AG04450 (cell line): ENCODE measurements at regions not wholly inside any gene's neighbourhood (a gene's known extent, or its start where the extent isn't known, plus 50 kb on each side); places are given as distances from the start of the nearest gene placed in this dataset.

ENCODE experiments used
- CTCF ChIA-PET: fragments of 300-600, 350-600 bp; formaldehyde crosslinking; extraction: SDS; loops from one replicate; lab custom pipeline; 2022; ENCODE audit warnings: antibody characterized with exemption, inconsistent platforms; lab: Charles Lee
- POLR2A ChIA-PET: fragments of 350-600 bp; formaldehyde crosslinking; extraction: SDS; loops from one replicate; lab custom pipeline; 2021; ENCODE audit warnings: antibody characterized with exemption, inconsistent platforms; lab: Yijun Ruan, JAX
- DNase-seq: peaks from one replicate; pipeline ENCODE4 v3.0.0-alpha.2; 2011; ENCODE audit warnings: low read depth, low spot score
- H3K27ac ChIP-seq: one replicate; pipeline ENCODE4 v1.5.1; 2012; ENCODE audit warnings: low read depth, low read length, control low read depth
- H3K27me3 ChIP-seq: one replicate; pipeline ENCODE4 v1.6.0; 2012; ENCODE audit warnings: low read length; ENCODE audit not compliant: control insufficient read depth, insufficient read depth
- H3K4me3 ChIP-seq: 2 replicates; pipeline ENCODE4 v1.5.1; 2011; ENCODE audit warnings: mild to moderate bottlenecking, low read depth, low read length, control low read depth
- H3K9me3 ChIP-seq: 2 replicates; pipeline ENCODE4 v1.5.1; 2012; ENCODE audit warnings: low read length; ENCODE audit not compliant: control insufficient read depth, insufficient read depth
- TF ChIP-seq, protein P1 (sequence below): IDR thresholded peaks from 2 replicates; pipeline ENCODE4 v1.5.1; 2011; ENCODE audit warnings: low read depth, low read length, control low read depth, inconsistent platforms

DNA sequence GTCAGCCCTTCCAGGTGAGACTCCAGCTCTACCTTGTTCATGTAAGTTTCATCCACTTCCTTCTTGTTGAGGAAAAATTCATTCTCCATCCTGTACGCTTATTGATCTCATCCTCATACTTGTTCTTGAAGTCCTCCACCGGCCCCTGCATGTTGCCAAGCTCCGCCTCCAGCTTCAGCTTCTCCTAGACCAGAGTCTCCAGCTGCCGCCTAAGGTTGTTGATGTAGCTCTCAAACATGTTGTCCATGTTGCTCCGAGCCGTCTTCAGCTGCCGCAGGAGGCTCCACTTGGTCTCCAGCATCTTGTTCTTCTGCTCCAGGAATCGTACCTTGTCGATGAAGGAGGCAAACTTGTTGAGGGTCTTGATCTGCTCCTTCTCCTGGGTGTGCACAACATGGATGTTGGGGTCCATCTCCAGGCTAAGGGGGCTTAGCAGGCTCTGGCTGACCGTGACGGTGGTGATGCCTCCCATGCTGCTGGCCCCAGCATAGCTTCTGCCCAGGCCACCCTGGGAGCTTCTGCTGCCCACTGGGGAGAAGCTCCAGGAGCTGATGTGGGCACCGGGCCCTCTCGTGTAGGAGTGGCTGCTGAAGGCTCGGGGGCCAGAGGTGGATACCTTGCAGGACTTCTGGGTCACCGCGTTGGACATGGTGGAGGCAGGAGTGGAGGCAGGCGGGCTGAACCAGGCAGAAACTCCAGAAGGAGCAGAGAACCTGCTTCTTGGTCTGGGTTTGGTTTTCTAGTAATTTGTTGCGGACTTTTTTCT is 422.6 kb upstream of the ARPP21 start:
- no peak overlapping the region for H3K4me3 ChIP-seq
- CTCF ChIA-PET = no interaction called here

DNA sequence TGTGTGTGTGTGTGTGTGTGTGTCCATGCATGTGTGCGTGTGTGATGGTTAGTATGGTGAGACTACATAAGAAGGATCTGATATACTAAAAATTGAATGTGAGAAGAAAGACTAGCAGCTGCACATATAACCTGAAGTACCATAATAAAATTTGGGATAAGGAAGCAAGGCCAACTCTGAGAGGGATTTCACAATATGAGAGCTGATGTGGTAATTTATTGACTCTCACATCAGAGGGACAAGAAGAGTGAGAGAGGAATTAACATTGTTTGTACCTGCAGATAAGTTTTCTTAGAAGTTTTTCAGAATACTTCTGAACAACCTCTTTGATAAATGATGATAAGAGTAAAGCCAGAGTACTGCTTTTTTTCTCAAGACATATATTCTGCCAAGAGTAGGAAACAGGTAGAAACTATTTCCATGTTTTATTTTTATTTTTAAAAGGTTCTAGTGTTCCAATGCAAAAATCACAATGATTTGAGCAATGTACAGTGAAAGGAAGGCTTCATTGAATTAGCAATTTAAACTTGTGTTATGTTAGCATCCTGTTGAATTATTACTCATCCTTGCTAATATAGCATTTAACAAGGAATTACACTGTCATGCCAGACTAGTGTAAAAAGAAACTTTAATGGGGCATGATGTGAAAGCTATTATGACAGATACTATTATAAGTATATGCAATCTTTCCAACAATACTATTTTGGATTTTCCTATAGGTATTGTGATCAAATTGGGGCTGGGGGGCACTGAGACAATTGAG is 415.5 kb upstream of the ARPP21 start:
- peaks cover 3% of the 10 kb centered on the region; the same call in 1 of the 2 replicates for H3K9me3 ChIP-seq
- POLR2A ChIA-PET = no interaction called here
- no peak overlapping the region for H3K4me3 ChIP-seq
- H3K27ac ChIP-seq = no peak overlapping the region
- TF ChIP-seq, protein P1, sequence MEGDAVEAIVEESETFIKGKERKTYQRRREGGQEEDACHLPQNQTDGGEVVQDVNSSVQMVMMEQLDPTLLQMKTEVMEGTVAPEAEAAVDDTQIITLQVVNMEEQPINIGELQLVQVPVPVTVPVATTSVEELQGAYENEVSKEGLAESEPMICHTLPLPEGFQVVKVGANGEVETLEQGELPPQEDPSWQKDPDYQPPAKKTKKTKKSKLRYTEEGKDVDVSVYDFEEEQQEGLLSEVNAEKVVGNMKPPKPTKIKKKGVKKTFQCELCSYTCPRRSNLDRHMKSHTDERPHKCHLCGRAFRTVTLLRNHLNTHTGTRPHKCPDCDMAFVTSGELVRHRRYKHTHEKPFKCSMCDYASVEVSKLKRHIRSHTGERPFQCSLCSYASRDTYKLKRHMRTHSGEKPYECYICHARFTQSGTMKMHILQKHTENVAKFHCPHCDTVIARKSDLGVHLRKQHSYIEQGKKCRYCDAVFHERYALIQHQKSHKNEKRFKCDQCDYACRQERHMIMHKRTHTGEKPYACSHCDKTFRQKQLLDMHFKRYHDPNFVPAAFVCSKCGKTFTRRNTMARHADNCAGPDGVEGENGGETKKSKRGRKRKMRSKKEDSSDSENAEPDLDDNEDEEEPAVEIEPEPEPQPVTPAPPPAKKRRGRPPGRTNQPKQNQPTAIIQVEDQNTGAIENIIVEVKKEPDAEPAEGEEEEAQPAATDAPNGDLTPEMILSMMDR = no peak
- H3K27me3 ChIP-seq = no peaks in the 10 kb centered on the region
- DNase-seq = no peak
- CTCF ChIA-PET = no interaction called here

More for the DNA sequence above, 422.6 kb upstream of the ARPP21 start:
- Histone ChIP-seq H3K27me3 (no peaks in the 10 kb centered on the region), H3K9me3 (peaks cover 16% of the 10 kb centered on the region), H3K27ac (no peak overlapping the region)
- POLR2A ChIA-PET = no interaction called here
- no peak for DNase-seq
- TF ChIP-seq, protein P1 = no peak

DNA sequence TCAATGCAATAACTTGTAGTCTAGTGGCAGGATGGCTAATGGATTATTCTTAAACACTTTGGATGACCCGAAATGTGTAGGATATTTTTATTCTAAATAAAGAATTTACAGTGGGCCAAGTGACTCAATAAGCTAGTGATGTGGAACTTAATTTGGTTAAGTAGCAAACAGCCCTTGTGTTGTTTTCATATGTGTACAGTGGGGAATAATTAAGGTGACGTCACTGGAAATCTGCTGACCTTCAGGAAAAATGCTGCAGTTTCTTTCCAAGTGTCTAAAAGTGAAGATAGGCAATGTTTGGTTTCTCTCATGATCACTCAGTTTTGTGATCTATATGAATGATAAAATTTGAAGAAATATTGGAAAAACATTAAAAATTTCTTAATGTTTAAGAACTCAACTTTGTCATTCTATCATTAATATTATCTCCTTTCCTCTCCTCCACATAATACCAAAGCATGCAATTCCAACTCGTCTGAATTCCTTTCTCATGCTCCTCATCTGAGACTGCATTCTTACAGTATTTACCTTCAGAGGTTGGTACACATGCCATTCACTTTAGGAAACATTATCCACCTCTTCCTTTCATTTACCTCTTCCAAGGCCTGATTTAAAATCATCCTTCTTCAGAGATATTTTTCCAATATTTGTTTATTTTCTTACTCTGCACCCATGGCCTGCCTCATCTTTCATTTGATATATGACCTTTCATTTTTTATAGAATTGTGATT is 414.6 kb upstream of the ARPP21 start:
- Histone ChIP-seq H3K27me3 (no peaks in the 10 kb centered on the region), H3K9me3 (peaks cover 3% of the 10 kb centered on the region; the same call in 1 of the 2 replicates), H3K4me3 (no peak overlapping the region), H3K27ac (no peak overlapping the region)
- POLR2A ChIA-PET = no interaction called here
- DNase-seq = no peak
- TF ChIP-seq, protein P1 = no peak
- CTCF ChIA-PET = no interaction called here

DNA sequence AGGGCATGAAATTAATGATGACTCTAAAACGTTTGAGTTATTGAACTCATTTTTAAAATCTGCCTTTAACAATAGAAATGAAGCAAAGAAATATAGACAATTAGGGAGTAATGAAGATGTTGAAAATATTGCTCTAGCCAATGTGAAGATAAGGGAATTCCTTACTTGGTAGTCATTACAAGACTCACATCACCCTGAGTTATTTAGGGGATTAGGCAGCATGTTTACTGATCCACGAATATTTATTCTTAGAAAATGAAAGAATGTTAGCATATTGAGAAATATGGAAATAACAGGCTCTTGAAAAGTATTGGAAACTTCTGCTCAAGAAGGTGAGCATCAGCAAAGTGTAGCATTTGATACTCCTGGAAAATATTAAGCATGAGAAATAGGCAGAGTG is 398.1 kb upstream of the ARPP21 start:
- POLR2A ChIA-PET = no interaction called here
- H3K27me3 ChIP-seq = no peaks in the 10 kb centered on the region
- no peak overlapping the region for H3K27ac ChIP-seq
- no peak for DNase-seq
- CTCF ChIA-PET = no interaction called here
- H3K9me3 ChIP-seq = no peaks in the 10 kb centered on the region
- TF ChIP-seq, protein P1 = no peak
- H3K4me3 ChIP-seq = no peak overlapping the region
